GM19372 (cell line): ENCODE measurements at regions not wholly inside any gene's neighbourhood (a gene's known extent, or its start where the extent isn't known, plus 50 kb on each side); places are given as distances from the start of the nearest gene placed in this dataset.

Experiments
- ATAC-seq: cut with Tn5 transposase; IDR thresholded peaks from one replicate; pipeline ENCODE4 v1.9.1; 2021; ENCODE audit warnings: mild to moderate bottlenecking, low read depth, moderate library complexity; ENCODE audit not compliant: unreplicated experiment

GRCh38 chr16:60310846-60311445, 1576.8 kb upstream of the GOT2 start:
- ATAC-seq = no peak

DNA sequence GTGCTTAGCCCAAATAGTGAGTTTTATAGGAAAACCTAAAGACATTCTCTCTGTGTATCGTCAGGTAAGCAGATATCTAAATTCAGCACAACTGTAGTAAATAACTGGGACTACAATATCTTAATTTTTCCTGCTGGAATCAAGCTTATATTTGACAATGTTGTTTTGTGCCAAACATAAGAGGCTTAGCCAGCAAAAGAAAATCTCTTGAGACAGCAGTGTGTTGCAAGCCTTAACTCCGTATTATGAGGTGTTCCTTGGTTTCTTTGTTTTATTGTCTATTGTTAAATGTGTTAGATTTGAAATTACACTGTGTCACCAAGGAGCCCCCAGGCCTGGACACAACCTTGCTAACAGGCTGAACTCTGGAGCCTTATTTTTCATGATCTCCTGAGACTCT, 1570.6 kb upstream of the GOT2 start:
- no peak for ATAC-seq

- no peak for ATAC-seq
These were observed 1570.0 kb upstream of the GOT2 start for GRCh38 chr16:60304066-60304465.

DNA sequence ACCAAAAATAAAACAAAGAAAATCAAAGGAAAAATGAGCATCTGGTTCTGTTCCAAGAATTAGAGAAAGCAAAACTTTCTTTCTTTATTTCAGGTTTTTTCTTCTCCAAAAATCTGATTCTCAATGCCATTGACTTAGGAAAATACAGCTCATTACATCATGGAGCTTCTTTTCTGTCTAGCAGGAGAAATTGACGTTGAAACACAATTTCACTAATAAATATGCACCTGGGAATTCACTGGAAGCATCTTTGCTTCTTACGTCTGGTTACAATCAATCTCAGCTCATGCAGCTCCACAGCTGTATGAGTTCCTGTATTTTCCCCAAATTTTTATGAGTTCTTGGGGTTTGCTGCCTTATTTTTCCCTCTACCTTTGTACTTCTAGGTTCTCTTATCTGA, 1568.6 kb upstream of the GOT2 start:
- ATAC-seq = no peak

DNA sequence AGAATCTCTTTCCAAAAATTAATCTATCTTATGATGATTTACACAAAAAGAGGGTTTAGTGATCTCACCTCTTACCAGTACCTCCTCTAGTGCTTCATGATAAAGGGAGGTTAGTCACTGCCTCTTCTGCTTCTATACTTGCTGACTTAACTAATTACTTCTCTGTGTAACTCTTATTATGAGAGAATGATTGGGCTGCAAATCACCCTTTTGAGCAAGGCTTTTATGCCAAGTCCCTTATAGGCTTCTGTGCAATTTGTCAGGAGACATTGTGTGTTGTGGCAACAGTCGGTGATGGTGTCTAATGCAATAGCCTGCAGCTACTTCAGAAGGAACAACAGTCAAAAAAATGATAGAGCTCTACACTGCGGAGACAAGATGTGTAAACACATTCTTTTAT, 1568.1 kb upstream of the GOT2 start:
- no peak for ATAC-seq

- ATAC-seq = no peak
These were observed 1565.2 kb upstream of the GOT2 start for GRCh38 chr16:60299241-60299776.

DNA sequence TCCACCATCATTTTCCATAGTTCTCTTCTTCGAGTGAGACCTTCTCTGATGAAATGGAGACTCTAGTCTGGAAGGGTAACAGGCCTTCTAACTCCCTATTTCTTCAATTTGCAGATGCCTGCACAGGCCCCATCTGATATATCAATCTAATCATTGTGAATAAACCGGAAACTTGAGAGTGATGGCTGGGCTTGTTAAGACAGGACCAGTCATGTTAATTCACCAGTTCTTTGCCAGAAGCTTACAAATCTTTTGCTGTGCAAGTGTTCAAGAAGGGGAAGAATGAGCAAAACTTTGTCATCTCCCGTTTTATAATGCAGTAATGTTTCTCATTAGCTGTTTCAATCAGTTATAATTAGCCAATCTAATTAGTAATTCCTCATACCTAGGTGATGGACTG, 1561.3 kb upstream of the GOT2 start:
- no peak for ATAC-seq

DNA sequence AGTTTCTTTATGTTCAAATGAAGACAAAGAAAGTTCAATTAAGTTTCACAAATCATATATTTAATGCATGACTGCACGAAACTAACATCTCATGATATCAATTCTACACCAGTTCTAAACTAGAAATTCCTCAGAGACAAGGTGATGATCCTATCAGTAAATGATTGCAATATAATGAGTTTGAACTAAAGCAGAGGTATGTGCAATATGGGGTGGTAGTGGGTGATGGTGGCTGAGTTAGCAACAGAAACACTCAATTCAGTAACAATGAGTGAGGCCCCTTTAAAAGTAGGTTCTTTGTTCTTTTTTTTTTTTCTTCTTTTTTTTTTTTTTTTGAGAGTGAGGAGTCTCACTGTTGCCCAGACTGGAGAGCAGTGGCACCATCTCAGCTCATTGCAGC, 1551.7 kb upstream of the GOT2 start:
- ATAC-seq = no peak

DNA sequence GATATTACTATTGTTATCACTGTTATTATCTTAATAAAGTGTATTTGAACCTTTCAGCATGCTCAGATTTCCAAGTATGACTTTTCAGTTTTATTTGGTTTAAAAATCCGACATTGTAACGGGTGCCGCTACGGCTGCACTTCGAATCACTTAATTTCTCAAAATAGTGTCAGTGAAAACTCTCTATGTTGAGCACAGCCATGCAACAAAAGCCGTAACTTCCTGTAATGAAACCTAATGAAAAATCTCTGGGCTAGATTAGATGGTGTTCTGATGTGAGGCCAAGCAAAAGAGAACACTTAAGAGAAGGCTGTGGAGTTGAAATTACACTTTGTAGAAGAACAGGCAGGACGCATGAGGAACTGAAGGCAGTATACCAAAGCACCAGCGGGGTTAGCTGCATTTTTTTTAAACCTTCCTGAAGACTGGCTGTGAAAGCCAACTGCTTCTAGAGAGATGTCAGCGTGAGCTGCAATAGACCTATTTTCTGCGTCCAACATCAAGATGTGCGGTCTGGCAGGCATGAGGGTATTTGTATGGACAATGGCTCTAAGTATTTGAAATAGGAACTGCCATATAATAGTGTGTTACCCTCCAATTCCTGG, 1545.0 kb upstream of the GOT2 start:
- ATAC-seq = no peak

DNA sequence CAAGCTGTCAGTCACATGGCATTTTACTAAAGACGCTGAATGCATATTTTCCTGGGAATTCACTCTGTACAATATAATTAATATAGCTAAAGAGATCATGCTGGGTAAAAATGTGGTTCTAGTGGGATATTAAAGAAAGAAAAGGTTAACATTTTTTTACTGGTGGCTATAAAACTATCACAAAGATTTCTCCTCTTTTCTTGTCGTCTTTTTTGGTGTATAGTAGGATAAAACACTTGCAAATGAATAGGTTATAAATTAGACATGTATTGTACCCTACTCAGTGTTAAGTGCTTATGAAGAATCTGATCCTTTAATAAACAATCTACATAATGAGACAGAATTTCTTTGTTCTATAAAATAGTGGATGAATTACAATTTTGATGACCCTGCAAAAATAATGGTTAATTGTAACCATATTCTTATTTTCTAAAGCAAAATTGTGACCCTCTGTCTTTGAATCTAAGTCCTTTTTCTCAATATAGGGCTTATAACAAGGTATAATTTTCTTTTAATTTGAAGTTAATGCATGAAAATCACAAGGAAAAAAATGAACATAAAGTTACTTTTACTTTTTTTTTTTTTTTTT, 1540.4 kb upstream of the GOT2 start:
- no peak for ATAC-seq

DNA sequence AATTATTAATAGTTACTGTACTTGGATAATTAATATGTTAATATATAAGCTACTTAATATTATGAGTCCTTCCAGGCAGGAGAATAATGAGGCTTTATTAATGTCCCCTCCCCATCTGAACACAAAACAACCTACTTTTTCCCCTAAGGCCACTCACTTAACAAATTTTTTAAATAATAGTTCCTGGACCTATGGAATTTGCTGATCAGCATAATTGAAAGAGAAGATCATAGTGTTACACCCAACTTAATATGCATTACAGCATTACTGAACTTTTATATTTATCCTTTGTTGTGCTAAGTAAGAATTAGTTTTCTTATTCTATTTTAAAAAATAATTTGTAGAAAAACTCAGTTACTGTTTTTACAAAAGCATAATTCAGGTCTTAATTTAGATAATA, 1537.7 kb upstream of the GOT2 start:
- ATAC-seq = no peak

- ATAC-seq = no peak
These were observed 1537.1 kb upstream of the GOT2 start for GRCh38 chr16:60271025-60271771.

DNA sequence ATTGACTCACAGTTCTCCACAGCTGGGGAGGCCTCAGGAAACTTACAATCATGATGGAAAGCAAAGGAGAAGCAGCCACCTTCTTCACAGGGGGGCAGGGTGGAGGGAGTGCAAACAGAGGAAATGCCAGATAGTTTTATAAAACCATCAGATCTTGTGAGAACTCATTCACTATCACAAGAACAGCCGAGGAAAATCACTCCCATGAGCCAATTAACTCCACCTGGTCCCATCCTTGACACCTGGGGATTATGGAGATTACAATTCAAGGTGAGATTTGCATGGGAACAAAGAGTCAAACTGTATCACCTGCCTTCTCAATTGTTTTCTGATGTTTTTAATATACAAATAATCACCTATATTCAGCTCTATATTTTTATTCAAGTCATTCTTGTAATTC, 1527.3 kb upstream of the GOT2 start:
- no peak for ATAC-seq

DNA sequence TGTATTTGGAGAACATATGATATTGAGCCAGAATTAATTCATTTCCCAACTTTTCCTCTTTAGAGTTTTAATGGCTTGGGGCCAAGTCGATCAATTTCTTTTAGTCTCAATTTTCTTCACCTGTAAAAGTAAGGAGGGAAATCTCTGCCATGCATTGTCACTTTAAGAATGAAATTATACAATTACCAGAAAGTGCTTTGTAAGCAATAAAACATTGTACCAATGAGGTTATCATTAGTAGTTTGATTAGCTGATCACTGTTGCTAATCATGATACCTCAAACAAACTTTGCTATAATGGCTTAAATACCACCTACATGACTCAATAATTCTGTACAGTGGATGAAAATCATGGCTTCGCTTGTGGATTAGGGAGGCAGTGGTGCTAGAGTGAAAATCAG, 1525.8 kb upstream of the GOT2 start:
- no peak for ATAC-seq

- no peak for ATAC-seq
These were observed 1512.0 kb upstream of the GOT2 start for GRCh38 chr16:60246086-60246485.

DNA sequence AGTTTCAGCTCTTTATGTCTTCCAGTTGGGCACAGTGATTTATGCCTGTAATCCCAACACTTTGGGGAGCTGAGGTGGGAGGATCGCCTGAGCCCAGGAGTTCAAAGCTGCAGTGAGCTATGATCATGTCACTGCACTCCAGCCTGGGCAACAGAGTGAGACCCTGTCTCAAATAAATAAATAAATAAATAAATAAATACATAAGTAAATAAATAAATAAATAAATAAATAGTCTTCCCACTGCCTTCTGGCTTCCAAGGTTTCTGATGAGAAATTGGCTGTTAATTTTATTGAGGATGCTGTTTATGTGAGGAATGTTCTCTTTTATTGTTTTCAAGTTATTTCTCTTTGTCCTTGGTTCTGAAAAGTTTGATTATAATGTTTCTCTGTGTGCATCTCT, 1507.6 kb upstream of the GOT2 start:
- ATAC-seq = no peak

- no peak for ATAC-seq
These were observed 1496.5 kb upstream of the GOT2 start for GRCh38 chr16:60230666-60231065.

DNA sequence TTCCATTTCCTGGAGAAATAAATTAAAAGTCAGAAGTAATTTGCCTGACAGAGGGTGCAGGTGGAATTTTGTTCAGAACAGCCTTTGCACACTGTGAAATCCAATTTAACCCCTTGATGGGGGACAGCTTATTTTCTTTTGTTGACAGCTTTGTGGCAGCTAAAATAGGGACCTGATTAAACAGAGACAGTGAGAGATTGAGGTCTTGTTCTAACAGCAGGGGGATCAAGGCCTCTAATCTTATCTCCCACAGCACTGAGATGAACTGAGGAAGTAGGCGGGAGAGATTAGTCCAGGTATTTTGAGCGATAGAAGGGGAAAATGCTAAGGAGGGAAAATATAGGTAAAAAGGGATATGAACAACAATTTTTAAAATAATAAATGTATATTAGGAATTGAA, 1491.4 kb upstream of the GOT2 start:
- no peak for ATAC-seq

DNA sequence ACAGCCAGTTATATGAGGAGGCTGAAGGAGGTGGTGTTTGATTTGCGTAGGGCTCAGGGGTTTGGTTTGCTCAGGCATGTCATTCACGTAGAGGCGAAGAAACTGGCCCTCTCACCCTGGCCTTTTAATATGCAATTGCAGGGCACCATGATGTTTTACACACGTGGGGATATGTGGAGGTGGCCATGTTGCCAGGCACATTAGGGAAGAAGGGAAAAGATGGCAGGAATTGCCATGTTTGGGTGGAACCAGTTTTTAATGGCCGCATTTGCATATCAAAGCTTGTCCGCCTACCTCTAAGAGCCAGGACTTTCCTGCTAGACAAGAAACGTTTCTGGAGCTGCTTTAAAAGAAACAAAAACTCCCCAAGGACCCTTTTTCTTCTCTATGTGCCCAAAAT, 1483.7 kb upstream of the GOT2 start:
- no peak for ATAC-seq

DNA sequence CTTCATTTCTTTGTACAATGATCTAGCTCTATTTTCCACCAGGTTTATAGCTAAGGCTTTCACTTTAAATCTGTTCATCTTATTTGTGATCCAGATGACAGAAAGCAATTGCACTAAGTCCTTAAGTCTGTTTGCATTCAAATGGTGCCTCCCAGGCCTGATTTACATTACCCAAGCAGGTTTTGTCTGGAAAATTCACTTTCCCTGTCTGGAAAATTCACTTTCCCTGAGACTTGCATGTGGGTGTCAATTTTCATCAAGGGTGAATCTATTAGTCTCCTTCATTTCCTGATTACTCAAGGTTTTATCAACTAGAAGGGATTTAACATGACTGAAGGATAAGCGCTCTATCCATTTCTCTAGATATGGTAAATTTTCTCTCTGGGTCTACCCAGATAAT, 1480.2 kb upstream of the GOT2 start:
- ATAC-seq = no peak

- ATAC-seq = no peak
These were observed 1472.4 kb upstream of the GOT2 start for GRCh38 chr16:60206516-60206915.
